NCI-H69 (cell line): ENCODE measurements at regions not wholly inside any gene's neighbourhood (a gene's known extent, or its start where the extent isn't known, plus 50 kb on each side); places are given as distances from the start of the nearest gene placed in this dataset.

ENCODE experiments used
- DNase-seq: peaks from one replicate; lab custom pipeline; 2025; lab: John Stamatoyannopoulos, UW

DNA sequence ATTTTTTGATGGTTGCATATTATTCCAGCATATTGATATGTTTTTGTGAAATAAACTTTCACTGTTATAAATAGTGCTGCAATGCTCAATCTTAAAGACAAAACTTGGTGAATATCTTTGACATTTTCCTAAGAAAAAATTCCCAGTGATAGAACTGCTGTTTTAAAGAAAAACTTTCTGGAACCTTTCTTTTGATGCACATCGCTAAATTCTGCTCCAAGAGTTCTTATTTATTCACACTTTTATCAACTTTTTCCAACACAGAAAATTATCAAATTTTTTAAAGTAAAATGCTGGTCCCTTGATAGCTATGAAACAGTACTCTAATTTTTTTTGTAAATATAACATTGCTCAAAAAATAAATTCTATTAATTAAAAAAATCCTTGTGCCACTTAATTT lies 196.6 kb downstream of the HS3ST3A1 start:
- no peak for DNase-seq

GRCh38 chr17:13403982-13404946 lies 197.5 kb downstream of the HS3ST3A1 start:
- no peak for DNase-seq

DNA sequence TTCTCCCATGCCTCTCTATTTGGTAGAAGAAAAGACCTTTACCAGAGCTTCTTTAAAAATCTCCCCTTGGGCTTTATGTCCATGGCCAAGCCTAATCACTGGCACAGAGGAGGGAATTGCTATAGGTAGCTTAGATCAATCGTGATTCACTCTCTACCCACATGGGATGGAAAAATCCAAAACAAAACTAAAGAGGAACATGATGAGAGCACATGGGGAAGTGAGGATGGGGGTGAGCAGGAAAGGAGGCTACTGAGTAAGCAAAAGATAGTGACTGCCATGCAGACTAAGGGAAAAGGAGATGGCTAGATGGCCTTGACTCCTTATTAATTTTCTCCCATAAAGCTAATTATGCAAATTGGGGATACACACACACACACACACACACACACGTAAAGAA lies 201.2 kb downstream of the HS3ST3A1 start:
- DNase-seq = no peak

DNA sequence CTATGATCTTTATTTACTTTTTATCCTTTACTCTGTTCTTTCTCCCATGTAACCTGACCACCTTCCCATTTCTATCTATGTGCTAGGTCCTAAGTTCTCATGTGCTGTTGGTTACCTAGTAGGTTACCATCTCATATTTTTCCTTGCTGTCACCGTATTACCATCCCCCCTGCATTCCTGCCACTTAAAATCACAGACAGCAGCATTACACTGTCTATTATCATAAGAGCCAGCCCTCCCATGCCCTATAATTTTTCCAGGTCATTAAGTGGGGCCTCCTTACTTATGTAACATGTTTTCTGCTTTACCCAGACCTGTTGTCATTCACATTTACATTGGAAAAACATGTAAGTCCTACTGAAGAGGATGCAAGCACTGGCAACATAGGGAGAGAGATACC lies 202.9 kb downstream of the HS3ST3A1 start:
- DNase-seq = no peak

DNA sequence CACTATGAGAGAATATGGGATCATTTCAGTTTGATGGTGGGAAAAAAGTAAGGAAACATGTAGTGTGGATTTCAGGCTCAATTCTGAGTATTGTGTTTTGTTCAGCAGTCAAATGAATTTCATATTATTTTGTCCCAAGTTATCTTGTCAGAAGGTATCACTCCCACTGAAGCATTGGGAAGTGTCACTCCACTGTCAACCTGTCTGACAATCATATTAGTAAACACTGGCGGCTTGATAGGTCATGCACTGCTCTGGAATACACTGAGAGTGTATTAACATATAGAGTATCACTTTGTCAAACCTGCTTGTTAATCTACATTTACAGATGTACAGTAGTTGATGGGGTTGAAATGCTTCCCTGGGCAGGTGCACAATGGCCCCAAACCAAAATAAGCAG lies 203.6 kb downstream of the HS3ST3A1 start:
- no peak for DNase-seq

GRCh38 chr17:13395862-13396261 lies 205.9 kb downstream of the HS3ST3A1 start:
- DNase-seq = no peak

- DNase-seq = no peak
Measured at GRCh38 chr17:13395346-13395745, 206.4 kb downstream of the HS3ST3A1 start.

GRCh38 chr17:13393841-13394710 lies 207.7 kb downstream of the HS3ST3A1 start:
- no peak for DNase-seq

DNA sequence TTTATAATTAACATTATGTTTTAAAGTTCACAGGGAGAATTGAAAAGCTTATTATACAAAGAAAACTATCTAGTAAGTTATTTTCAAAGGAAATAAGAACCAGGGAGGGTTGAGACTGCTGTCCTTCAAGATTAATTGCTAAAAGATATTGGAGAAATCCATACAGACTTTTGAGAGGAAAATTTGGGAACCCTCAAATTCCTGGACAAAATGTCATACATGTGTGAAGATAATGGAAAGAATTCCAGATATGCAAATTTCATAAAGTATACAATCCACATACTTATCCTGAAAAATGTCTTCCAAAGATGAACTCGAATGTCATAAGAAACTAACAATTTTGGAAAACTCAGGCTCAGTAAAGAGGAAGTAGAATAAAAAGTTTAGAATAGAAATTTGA lies 213.8 kb downstream of the HS3ST3A1 start:
- no peak for DNase-seq

- no peak for DNase-seq
Measured at GRCh38 chr17:13387236-13387635, 214.5 kb downstream of the HS3ST3A1 start.

DNA sequence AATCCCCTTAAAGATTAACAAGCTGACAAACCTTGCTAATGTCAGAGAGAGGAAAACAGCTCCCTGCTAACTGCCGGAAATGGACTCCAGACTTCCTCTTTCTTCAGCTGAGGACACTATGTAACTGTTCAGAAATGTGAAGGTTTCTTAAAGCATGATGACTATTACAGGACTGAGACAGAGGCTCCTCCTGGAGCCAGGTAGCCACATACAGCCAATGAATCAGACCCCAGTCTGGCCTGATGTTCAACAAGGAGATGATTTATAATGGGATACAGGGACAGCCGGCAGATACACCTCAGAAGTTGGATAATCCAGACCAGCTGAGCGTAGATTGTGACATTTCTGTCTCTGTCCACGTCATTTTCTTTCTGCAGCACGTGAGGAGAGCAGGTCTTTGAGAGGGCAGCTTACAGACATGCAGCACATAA lies 216.2 kb downstream of the HS3ST3A1 start:
- DNase-seq = no peak

DNA sequence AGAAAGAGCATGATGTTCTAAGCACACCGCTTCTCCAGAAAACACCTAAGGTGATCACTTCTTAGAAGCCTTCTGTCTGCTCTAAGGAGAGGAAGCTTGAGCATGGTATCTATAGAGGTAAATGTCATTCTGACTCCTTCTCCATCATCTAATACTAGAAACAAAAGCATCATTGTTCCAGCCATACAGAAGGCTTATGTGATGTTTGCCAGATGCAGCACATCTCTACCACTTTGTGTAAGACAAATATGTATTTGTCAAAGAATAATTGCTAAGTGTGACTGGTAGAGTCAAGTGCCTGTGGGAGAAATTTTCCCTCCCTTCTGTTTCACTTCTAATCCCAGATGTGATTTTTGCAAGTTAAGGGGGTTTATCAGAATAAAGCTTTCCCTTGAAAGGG lies 217.1 kb downstream of the HS3ST3A1 start:
- DNase-seq = no peak

DNA sequence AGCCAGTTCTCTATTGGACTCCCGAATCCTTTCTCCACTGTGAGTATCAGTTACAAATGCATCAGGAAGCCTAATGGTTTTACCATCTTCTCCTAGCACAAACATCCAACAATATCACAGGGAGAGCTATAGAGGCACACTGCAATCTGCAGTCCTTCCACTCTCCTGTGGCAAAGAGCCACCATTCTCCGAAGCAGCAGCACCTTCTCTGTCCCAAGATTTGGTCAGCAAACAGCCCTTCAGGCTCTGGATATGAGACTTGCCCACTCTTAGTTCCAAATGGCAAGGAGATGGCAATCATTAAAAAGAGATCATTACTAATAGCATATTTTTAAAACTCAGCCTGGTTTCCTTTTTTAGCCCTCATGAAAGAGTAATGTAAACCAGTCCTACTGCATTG lies 223.4 kb downstream of the HS3ST3A1 start:
- no peak for DNase-seq

DNA sequence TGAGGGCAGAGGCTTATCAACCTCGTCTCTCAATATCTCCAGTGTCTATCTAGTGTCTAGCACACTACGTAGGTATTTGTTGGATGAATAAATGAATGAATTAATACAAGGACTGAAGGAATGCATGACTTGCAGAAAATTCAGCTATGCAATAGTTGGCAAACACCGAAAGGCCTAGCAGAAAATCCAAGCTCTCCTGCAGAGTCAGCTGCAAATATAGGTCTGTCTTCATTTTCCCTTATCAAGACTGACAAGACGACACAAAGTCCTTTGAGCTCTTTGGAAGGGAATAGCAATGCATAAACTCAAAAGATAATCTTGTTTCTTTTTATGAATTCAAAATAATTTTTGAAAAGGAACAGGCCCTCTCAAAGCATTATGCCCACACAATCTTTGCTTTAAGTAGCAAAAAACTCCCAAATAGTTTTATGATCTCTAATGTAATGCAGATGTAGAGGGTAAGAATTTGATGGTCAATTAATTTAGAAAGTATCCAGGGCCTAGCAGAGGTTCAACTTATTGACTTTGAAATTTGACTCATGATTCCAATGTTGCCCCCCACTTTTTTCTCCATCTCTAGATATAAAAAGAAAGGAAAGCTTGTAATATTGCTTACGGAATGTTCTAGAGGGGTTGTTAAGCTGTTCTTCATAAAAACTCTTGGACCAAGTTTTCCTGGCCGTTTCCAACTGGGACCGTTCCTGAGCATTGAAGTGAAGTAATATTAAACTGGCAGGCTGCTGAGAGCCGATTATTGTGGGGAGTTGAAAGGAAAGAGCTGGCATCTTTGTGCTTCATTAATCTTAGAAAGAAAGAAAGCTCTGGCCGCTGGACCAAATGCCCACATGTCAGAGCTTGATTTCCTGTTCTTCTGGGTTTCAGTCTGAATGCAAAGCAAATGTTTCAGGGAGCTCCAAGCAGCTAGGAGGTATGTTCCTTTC lies 227.3 kb downstream of the HS3ST3A1 start:
- DNase-seq = no peak

DNA sequence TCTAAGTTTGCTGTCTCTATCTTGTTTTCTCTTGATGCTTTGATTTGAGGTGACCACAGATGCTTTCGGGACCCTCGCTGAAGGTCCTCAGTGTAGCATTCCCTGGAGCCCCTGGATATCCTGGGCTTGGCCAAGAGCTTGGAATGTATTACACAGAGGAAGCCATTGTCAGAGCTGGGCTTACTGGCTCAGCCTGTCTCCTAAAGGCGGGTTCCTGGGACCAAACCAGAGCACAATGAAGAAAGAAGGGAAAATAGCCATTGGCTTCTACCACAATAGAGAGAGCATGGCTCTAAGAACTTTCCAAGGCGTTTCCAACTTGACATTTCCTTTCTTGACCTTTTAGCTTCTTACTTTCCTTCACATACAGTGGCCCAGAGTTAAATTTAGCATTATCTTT lies 229.3 kb downstream of the HS3ST3A1 start:
- DNase-seq = no peak

- no peak for DNase-seq
Measured at GRCh38 chr17:13367154-13367553, 234.6 kb downstream of the HS3ST3A1 start.

- DNase-seq = no peak
Measured at GRCh38 chr17:13365331-13365730, 236.4 kb downstream of the HS3ST3A1 start.

DNA sequence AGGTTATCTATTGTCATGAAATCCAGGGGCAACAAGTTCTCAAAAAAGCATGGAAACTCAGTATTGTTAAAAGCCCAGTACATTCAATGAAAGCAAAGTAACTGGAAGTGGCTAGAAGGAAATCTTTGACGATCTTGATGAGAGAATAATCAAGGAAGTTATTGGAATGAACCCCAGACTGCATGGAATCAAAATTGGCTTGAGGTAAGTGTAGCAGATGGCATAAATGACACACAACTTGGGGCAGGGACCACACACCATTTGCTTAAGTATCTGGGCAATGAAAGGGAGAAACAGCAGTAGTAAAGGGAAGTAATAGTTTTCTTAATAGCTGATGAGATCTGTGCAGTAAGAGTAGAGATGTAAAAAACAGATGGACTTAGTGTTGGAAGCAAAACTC lies 238.0 kb downstream of the HS3ST3A1 start:
- no peak for DNase-seq

GRCh38 chr17:13362341-13363122 lies 239.2 kb downstream of the HS3ST3A1 start:
- DNase-seq = peak; percentile 3

- no peak for DNase-seq
Measured at GRCh38 chr17:13359774-13360173, 242.0 kb downstream of the HS3ST3A1 start.

GRCh38 chr17:13355054-13355453 lies 246.7 kb downstream of the HS3ST3A1 start:
- DNase-seq = no peak
